GM21447 (cell line): ENCODE measurements at regions not wholly inside any gene's neighbourhood (a gene's known extent, or its start where the extent isn't known, plus 50 kb on each side); places are given as distances from the start of the nearest gene placed in this dataset.
"Not testable (repeated sequence)": the region's sequence is repeated elsewhere in the genome, so short reads cannot be mapped to it uniquely, and the experiment has no call there.

Experiments
- ATAC-seq: cut with Tn5 transposase; IDR thresholded peaks from one replicate; pipeline ENCODE4 v1.9.1; 2021; ENCODE audit not compliant: unreplicated experiment

DNA sequence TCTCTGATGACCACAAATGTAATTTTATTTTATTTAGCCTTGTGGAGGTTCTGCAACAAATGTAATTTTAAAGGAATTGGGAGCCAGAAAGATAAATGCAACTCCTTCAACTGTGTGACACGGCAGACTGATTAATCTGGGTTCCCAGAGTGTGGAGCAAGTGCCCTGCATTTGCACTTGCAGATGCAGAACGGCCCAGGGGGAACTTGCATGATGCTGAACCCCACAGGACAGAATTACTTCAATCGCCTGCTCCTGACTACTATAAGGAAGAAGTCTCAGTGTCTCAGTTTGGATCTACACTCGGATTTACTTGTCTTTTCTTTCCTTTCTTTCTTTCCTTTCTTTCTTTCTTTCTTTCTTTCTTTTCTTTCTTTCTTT, 107.2 kb upstream of the ACBD5 start:
- not testable (repeated sequence) for ATAC-seq

DNA sequence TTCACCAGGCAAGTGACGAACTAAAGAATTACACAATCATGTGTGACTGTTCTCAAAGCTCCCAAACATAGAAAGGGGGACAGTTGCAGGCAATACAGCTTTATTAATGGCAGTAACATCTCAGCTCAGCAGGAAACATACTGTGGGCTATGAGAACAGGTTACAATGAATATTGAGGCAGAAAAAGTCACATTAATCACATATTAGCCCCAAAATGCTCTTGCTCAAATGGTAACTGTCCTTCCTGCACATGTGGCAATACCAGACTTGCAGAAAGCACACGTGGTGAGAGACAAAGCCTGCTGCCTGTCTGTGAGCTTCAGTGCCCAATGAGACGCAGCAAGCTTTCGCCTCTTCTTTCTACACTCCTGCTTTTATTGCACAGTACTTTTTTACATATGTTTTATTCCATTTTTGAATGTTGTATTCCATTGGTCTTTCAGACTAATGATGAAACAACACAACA, 104.9 kb upstream of the ACBD5 start:
- ATAC-seq: peak; percentile 59

DNA sequence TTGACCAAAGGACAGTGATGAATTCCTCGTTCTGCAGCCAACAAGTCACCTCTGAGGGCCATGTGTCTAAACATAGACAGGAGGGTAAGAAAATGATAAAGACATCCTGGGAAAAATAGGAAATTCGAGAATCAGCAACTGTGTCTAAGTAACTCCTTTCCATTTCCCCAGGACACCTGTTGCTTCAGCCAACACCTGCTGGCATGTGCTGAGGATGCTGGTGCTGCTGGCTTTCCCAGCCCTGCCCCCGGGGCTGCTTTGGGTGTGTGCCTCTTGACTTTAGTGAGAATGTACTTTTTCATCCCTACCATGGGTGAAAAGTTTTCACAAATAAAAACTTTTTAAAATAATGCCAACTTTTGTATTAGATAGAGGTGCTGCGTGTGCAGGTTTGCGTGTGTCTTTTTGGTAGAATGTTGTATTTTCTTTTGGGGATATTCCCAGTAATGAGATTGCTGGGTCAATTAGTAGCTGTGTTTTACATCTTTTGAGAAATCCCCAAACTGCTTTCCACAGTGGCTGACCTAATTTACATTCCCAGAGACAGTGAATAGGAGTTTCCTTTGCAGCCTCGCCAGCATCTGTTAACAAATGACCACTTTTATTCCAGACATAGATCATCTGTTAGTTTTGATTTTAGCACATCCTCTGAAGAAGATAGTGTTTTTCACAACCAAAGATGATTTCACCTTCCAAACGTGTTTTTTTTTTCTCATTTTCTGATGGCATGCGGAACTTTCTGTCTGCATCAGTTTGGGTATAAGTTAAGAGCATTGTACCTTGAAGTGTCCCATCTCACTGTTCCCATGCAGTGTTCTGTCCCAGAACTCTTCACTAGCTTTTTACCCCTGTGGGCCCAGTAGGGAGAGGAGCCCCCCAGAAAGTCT, 104.2 kb upstream of the ACBD5 start:
- peak; percentile 64 for ATAC-seq

DNA sequence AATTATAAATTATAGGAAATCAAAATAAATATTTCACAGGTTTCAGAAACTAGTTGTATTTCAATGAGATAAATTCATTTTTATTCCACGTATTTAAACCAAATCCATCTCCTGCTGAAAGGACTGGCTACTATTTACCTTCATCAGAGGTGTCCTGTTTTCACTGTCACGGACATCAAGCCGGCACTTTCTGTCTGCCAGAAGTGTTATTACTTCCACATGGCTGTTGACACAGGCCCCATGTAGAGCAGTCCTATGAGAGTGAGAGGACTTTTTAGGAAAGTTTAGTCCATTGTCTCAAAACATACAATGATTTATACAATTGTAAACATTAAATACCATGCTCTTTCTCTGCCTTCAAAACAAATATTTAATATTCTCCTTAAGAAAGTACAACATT, 100.4 kb upstream of the ACBD5 start:
- ATAC-seq: no peak

DNA sequence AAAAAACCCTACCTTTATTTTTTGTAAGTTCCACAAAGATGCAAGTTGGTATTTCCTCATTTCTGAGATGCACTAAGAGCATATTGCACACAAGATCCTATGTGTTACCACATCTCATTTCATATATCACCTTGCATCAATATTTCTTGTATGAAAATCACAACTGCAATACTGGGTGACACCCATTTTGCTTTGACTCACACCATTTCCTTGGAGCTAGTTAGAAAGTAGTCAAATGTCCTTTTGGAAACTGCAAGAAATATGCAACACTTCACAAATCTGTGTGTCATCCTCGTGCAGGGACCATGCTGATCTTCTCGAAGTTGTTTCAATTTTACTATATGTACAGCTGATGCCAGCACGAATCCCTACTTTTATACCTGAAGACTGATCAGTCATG, 94.6 kb upstream of the ACBD5 start:
- not testable (repeated sequence) for ATAC-seq

DNA sequence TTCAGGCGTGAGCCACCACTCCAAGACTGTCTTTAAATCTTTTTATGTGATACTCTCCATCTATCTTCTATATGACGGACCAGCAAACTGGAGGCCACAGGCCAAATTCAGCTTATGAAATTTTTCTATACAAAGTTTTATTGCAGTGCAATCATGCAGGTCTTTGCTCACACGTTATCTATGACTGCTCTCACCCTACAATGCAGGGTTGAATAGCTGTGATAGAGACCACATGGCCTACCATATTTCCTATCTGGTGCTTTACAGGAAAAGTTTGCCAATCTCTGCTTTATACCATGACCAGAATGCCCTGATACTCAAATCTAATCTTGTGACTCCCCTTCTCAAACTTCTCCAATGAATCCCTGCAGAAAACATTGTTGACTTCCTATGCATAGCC, 89.5 kb upstream of the ACBD5 start:
- ATAC-seq: no peak

DNA sequence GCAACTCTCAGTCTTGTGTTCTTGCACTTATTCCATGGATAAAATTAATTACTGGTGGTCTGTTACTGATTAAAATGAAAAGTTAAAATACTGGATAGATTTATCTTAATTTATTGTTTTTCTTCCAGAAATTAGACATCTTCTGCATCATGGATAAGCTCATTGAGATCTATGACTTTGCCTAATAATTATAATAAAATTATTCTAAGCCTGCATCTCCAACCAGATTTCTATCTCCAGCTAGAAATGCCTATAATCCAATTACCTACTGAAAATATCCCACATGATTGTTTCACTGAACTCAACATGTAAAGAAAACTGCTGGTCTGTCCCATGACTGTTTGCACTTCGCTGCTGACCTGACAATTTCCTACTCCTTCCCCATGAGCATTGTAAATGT, 88.3 kb upstream of the ACBD5 start:
- ATAC-seq: no peak

DNA sequence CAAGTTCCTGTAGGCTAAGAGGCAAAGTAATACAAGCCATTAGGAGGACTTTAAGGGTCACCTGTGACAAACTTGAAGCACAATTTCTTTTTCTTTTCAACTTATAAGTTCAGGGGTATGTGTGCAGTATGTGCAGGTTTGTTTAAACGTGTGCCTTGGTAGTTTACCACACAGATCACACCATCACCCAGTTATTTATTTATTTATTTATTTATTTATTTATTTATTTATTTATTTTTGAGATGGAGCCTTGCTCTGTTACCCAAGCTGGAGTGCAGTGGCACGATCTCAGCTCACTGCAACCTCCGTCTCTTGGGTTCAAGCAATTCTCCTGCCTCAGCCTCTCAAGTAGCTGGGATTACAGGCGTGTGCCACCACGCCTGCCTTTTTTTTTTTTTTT, 86.2 kb upstream of the ACBD5 start:
- ATAC-seq: not testable (repeated sequence)

DNA sequence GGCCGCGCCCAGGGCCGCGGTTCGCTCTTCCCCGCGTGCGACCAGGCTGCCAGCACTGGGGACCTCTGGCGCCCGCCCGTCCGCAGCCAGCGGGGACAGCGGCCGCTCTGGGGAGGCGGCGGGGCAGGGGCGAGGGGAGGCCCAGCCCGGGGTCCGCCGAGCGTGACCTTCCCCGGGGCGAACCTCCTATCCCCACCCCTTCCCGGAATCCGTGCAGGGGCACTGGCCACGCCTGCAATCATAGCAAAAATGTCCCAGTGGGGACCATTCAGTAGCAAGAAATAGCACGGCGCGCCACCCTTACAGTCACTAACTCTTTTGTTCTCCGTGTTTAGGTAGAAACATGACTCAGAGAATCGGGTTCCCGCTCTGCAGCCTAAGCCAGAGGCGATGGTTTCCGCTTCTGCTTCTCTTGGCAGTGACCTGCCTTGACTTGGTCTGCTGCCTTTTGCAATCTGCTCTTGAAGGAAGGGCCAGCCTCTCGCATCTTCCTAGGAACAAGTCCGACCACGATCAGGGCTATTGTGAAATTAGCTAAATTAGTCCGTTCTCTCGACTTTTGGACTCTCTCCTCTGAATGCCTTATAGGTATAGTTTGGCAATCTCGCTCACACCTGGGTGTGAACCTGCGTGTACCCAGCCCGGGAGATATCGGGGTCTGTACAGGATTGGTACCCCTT, 79.3 kb upstream of the ACBD5 start:
- peak; percentile 77 for ATAC-seq

DNA sequence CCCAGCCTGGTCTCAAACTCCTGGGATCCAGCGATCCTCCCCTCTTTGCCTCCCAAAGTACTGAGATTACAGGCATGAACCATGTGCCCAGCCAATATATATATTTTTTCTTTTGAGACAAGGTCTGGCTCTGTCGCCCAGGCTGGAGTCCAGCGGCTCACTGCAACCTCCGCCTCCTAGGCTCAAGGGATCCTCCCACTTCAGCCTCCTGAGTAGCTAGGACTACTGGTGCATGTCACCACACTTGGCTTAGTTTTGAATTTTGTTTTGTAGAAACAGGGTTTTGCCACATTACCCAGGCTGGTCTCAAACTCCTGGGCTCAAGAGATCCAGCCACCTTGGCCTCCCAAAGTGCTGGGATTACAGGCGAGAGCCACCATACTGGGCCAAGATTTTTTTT, 78.5 kb upstream of the ACBD5 start:
- ATAC-seq: not testable (repeated sequence)

DNA sequence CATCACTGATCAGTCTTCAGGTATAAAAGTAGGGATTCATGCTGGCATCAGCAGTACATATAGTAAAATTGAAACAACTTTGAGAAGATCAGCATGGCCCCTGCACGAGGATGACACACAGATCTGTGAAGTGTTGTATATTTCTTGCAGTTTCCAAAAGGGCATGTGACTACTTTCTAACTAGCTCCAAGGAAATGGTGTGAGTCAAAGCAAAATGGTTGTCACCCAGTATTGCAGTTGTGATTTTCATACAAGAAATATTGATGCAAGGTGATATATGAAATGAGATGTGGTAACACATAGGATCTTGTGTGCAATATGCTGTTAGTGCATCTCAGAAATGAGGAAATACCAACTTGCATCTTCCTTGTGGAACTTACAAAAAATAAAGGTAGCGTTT, 74.5 kb upstream of the ACBD5 start:
- ATAC-seq: not testable (repeated sequence)

DNA sequence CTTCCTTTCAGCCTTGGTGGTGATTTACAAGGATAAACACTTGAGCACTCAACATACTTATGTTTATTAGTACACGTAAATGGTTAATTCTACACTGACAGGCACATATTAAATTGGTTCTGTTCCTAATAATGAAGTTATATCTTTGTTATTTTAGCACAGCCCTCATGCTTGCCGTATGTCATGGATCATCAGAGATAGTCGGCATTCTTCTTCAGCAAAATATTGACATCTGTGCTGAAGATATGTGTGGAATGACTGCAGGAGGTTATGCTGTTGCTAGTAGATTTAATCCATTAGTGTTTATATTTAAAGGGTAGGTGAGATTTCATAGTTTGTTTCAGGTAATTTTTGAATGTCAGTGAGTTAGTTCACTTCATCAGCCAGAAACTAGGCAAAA, 73.0 kb upstream of the ACBD5 start:
- not testable (repeated sequence) for ATAC-seq

DNA sequence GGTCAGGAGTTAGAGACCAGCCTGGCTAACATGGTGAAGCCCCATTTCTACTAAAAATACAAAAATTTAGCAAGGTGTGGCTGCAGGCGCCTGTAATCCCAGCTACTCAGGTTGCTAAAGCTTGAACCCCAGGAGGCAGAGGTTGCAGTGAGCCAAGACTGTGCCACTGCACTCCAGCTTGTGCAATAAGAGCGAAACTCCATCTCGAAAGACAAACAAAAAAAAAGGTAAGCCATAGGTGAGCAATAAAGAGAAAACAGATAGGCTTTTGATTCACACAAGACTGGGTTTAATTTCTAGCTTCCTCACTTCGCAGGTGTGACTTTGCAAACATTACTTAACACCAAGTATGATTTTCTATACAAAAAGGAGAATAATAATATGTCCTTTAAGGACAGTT, 72.3 kb upstream of the ACBD5 start:
- no peak for ATAC-seq

DNA sequence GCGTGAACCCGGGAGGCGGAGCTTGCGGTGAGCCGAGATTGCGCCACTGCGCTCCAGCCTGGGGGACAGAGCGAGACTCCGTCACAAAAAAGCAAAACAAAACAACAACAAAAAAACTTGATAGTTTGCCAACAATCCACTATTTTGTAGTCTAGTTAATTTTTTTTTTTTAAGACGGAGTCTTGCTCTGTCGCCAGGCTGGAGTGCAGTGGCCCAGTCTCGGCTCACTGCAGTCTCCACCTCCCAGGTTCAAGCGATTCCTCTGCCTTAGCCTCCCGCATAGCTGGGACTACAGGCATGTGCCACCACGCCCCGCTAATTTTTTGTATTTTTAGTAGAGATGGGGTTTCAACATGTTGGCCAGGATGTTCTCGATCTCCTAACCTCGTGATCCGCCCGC, 71.2 kb upstream of the ACBD5 start:
- ATAC-seq: not testable (repeated sequence)

DNA sequence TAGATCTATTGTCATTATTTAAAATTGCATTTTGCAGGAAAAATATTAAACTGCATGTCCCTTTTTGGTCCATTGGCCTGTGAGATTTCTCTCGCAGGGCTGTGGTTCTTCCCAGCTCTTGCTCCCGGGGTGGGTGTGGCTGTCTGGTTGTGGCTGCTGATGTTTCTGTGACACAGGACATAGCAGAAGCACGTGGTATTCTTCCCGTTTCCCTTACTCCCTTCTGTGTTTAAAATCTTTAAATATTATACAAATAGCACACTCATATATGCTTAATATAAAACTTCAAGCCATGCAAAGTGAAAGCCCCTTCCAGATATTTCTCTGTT, 57.9 kb upstream of the ACBD5 start:
- not testable (repeated sequence) for ATAC-seq

DNA sequence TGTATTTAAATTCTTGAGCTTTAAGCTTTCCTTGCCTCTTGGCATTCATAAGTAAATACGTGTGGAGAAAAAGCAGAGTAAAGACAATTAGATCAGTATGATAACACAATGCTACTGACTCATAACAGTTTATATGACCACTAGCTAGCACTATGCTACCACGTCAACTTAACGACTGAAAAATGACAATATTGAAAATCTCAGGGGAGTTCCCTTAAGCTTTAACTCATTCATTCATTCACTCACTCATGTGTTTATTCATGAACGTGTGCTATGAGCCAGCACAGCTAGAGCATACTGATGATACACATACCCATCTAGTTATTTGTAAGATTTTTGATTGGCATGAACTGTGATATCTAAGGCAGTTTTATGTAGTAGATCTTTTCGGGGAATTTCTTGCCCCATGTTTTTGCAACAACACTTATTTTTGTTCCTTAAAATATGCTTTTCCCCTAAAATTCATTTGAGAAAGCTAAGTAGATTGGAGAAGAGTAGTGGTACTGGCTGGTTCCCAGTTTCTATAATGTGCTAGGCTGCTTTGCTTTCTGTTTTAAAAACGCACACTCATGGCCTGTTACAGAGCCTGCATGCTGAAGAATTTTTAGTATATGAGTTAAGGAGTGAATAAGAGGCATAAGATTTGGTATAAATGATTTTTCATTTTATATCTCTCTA, 57.4 kb upstream of the ACBD5 start:
- no peak for ATAC-seq

DNA sequence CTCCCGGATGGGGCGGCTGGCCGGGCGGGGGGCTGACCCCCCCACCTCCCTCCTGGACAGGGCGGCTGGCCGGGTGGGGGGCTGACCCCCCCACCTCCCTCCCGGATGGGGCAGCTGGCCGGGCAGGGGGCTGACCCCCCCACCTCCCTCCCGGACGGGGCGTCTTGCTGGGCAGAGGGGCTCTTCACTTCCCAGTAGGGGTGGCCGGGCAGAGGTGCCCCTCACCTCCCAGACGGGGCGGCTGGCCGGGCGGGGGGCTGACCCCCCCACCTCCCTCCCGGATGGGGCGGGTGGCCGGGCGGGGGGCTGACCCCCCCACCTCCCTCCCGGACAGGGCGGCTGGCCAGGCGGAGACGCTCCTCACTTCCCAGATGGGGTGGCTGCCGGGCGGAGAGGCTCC, 55.7 kb upstream of the ACBD5 start:
- ATAC-seq: not testable (repeated sequence)

DNA sequence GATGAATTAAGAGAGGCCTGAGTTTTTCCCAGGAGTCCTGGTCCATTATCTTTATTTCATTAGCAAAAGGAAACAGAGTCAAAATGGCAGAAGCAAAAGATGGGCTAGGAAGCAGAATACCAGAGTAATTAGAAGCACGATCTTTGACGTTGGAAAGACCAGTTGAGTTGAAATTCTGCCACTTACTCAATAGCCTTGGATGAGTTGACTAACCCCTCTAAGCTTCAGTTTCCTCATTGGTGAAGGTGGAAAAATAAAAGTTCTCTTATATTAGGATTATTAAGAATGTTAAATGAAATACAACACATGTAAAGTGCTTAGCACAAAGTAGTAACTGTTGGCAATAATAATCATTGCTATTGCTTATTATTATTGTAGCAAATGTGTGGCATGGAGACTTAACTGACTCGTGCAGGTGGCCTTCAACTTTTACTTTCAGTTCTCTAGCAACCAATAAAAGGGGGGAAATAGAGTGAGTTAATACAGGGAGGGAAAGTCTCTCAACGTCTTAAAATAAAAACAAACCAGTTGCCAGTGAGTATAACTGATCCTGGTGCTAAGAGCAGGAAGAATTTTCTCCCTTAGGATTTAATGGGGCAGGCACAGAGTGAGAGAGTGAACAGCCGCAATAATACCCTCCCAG, 50.8 kb upstream of the ACBD5 start:
- ATAC-seq: peak; percentile 72
